ENCODE measurements at regions not wholly inside any gene's neighbourhood (a gene's known extent, or its start where the extent isn't known, plus 50 kb on each side); places are given as distances from the start of the nearest gene placed in this dataset.

DNA sequence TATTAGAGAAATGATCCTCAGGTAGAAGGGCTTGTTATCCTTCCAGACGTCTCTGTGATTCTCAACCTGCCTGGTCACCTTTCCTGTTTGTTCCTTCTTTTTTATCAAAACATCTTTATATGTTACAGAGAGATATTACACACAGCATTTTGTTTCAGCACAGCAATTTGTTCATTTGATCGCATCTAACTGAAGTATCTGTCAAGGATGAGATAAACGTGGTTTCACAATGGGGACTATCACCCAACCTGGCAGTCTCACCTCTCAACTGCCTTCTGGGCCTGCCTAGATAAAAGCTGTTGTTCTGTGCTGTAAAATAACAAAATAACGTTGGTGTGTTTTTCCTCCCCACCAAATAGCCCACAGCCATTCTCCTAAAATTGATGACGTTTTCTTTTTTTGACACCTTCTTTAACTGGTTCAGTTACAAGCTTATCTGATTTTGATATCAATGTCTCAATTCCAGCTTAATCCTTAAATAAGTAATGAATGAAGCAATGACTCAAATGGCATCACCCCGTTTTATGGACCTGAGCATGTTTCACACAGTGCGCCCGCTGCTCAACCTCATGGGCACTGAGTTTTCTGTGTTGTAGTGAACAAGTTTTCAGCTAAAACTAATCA, 367.9 kb upstream of the RUNX1 start:
- ATAC-seq (no peak), DNase-seq (no peak)
- intact Hi-C loops (cut with micrococcal nuclease) = no loop called here

GRCh38 chr21:35414507-35415139, 365.5 kb upstream of the RUNX1 start:
- no peak for ATAC-seq
- no peak for DNase-seq
- intact Hi-C loops (cut with micrococcal nuclease) = no loop called here

GRCh38 chr21:35414056-35414455, 365.0 kb upstream of the RUNX1 start:
- intact Hi-C loops (cut with micrococcal nuclease) = no loop called here
- DNase-seq (no peak), ATAC-seq (no peak)

- DNase-seq (no peak), ATAC-seq (no peak)
- intact Hi-C loops (cut with micrococcal nuclease) = no loop called here
Measured at GRCh38 chr21:35412231-35412630, 363.1 kb upstream of the RUNX1 start.

- ATAC-seq = no peak
- no peak for DNase-seq
- intact Hi-C loops (cut with micrococcal nuclease) = no loop called here
Measured at GRCh38 chr21:35411434-35411833, 362.3 kb upstream of the RUNX1 start.

- intact Hi-C loops (cut with micrococcal nuclease) = no loop called here
- ATAC-seq (no peak), DNase-seq (no peak)
Measured at GRCh38 chr21:35410656-35411055, 361.6 kb upstream of the RUNX1 start.

GRCh38 chr21:35410123-35410522, 361.0 kb upstream of the RUNX1 start:
- no peak for DNase-seq
- no peak for ATAC-seq
- intact Hi-C loops (cut with micrococcal nuclease) = no loop called here

DNA sequence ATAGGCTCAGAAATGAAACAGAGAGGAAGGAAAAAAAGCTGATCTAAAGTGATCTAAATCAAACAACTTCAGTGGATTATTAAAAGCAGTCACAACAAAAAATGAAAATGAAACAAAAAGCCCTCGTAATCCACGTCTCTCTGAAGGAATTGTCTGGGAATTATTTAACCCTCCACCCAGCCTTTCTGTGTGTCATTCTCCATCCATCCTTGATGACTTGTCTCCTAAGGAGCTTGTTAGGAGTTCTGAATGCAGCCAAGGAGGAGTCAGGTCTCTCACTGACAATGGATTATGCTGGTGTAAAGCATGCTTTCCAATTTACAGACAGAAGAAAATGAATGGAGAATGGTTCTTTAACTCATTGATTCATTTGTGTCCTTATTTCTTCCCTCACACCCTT, 359.3 kb upstream of the RUNX1 start:
- DNase-seq (no peak), ATAC-seq (no peak)
- intact Hi-C loops (cut with micrococcal nuclease) = no loop called here

DNA sequence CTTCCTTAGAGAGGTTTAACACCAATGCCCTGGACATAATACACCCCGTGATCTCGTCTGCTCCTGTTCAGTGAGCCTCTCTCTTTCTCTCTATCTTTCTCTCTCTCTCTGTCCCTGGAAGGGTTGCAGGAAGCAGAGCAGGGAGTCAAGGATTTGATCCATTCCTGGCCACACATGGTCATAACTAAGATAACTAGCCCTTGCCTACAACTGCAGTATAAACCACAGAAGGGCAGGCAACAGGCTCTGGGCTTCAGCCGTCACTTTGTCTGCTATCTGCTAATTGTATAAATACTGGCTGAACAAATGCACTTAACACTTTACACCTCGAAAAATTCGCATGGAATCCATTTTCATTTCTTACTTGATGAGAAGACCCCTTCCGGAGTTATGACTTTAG, 357.5 kb upstream of the RUNX1 start:
- no peak for ATAC-seq
- intact Hi-C loops (cut with micrococcal nuclease) = no loop called here

DNA sequence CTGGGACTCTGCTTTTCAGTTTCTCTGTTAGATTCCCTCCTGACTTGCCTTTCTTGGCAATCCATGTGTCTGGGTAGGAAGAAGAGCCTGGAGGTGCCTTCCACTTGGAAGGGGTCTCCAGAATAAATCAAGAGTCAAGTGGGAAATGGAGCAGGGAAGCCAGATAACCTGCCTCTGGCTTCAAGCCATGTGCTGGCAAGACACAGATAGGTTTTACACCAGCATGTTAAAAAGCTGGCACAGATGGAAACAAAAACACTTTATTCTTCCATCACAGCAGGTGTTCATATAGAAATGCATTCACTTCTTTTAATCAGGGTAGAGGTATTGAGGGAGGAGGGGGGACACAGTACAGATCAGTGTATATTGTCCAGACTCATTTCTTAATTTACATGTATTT, 356.9 kb upstream of the RUNX1 start:
- DNase-seq (no peak), ATAC-seq (no peak)
- intact Hi-C loops (cut with micrococcal nuclease) = no loop called here

More for the DNA sequence above, 357.5 kb upstream of the RUNX1 start:
- DNase-seq = no peak

DNA sequence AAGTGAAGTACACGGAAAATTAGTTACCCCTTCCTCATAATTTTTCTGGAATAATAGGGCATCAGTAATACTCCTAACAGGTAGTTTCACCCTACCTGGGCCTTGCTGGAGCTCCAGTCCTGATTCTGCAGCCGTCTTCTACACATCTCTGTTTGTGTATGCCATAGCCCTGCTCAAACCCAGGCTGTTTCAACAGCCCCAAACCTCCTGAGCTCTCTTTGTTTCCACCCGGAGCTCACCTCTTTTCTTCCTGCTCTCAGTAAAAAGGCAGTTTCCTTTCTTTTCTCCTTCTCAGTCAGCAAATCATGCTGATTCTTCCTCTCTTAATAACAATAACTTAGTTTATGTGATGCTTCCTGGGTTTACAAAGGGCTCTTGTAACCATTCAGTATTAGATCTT, 355.1 kb upstream of the RUNX1 start:
- DNase-seq = no peak
- intact Hi-C loops (cut with micrococcal nuclease) = no loop called here
- no peak for ATAC-seq

GRCh38 chr21:35402061-35402460, 353.0 kb upstream of the RUNX1 start:
- intact Hi-C loops (cut with micrococcal nuclease) = no loop called here
- ATAC-seq = no peak
- DNase-seq = no peak

DNA sequence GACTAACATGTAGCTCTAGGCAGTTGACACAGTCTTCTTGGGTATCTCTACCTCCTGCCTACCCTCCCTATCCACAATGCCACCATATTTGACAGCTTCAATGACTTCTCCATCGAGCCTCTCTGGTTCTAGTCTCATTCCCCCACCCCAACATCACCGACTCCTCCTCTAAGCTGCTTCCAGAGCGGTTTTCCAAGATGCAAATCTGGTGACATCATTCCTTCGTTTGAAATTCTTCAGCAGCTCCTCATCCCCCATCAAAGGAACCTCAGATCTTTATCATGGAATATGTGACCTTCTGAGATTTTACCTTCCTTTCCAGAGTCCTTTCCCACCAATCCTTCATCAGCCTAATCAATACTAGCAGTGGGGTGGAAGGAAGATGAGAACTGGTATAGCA, 352.4 kb upstream of the RUNX1 start:
- DNase-seq (no peak), ATAC-seq (no peak)
- intact Hi-C loops (cut with micrococcal nuclease) = no loop called here

DNA sequence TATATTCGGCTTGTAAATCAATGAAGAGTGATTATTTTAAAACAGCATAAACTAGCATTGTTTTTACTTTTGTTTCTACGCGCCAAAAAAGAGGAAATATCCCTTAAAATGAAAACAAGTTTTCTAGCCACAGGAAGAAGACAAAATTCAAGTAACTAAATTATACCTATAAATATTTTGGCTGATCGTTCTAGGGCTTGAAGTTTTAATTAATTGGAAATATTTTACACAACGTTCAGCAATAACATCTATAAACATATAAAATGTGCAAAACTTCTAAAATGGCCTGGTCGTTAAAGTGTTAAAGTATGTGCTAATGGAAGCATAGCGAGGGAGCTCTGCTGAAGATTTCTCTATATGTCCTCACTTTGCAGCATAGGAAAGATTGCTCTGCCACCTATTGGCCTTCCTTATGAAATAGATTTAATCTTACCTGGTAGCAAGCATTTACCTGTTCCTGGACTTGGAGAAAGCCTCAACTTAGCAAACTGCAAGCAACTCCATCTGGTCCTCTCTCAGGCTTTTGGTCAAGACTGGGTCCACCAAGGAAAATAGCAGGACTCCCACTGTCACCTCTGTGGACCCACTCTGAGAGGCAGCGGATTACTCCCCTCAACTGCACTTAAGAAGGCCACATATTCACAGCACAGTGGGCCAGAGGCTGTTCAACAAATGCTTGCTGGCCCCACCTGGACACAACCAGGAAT, 351.3 kb upstream of the RUNX1 start:
- DNase-seq = no peak
- intact Hi-C loops (cut with micrococcal nuclease) = no loop called here
- ATAC-seq = peak; percentile 61

DNA sequence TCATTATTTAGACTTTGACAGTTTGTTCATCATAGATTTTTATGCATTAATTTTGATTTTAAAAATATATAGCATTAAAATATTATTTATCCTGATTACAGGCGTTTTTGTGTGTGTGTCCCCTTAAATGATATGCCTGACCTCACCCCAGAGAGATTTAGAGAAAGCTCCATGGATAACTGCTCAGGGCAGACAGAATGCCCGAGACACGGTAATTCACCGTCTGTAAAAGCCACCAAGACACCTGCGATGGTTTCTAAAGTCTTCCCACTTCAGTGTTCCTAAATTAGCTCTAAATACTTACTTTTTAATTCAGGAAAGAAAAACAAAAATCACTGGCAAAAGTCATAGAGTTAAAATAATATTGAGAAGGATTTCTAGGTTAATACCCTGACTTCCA, 350.6 kb upstream of the RUNX1 start:
- DNase-seq (no peak), ATAC-seq (no peak)
- intact Hi-C loops (cut with micrococcal nuclease) = no loop called here

DNA sequence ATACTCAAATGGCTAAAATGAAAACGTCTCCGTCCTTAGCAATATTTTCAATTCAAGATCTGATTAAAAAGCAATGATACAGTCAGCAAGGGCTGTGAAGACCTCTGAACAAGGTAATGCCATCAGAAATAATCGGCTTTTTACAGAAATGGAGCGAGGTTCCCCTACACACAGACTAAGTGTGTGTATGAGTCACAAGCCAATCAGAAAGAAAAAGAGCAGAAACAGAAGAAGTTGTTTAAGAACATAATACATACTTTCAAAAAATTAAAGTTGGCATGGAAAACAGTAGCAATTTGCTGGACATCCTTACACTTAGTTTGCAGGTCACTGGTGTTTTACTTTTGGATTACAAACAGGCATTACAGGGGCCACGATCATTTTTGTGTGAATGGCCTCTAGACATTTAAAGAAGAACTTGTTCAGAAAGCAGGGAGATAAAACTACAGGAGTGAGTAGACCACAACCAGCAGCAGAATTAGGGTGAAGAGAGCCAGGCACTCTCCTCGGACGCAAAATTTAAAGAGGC, 350.0 kb upstream of the RUNX1 start:
- DNase-seq = no peak
- intact Hi-C loops (cut with micrococcal nuclease) = no loop called here
- no peak for ATAC-seq

GRCh38 chr21:35398346-35398982, 349.4 kb upstream of the RUNX1 start:
- intact Hi-C loops (cut with micrococcal nuclease) = no loop called here
- ATAC-seq = no peak
- DNase-seq = no peak

DNA sequence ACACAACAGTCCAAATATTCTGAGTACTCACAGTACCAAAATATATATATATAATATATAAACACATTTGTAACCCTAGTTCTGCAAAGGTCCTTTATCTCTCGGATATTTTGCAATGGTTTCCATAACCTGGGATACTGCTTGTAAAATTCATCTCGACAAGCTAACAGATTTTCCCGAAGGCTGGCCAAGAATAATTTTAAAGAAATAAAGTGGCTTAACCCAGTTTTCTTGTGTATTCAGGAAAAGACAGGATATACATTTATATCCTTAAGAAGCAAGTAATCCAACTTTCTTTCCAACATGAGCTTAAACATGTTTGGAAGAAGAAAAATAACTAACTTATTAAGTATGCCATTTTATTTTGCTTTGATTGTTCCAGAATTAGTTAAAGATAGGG, 348.7 kb upstream of the RUNX1 start:
- no peak for ATAC-seq
- no peak for DNase-seq
- intact Hi-C loops (cut with micrococcal nuclease) = no loop called here

DNA sequence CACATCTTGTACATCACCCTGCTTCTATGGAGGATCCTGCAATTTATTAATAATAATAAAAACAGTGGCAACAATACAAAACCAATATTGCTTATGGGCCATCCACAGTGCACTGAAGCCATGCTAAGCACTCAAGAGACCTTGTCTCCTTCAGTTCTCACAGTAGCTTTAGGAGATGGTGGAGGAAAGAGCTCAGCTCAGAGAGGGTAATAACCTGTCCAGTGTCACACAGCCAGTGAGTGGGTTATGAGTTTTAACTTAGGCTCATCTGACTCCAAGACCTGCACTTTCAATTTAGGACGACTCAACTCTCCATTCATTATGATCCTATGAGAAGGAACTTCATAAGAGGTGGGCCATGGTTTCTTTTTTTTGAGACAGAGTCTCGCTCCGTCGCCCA, 347.6 kb upstream of the RUNX1 start:
- ATAC-seq (no peak), DNase-seq (no peak)
- intact Hi-C loops (cut with micrococcal nuclease) = no loop called here

- intact Hi-C loops (cut with micrococcal nuclease) = no loop called here
- no peak for DNase-seq
- no peak for ATAC-seq
Measured at GRCh38 chr21:35395728-35396127, 346.6 kb upstream of the RUNX1 start.
